Transverse colon (tissue), 4 donors: ENCODE measurements at regions not wholly inside any gene's neighbourhood (a gene's known extent, or its start where the extent isn't known, plus 50 kb on each side); places are given as distances from the start of the nearest gene placed in this dataset.

ENCODE experiments used
- POLR2AphosphoS5 ChIP-seq, 3 donors: sonication (generic); formaldehyde crosslinking; IDR thresholded peaks; one replicate each; pipeline ENCODE4 v1.6.1; 2016; ENCODE audit warnings: antibody characterized with exemption in 3 of 3
- TF ChIP-seq, protein P1 (sequence below), 5 experiments: fragments of 200-600 bp in 3 of 5; fragments of 450-650 bp in 2 of 5; sonication (generic) in 3 of 5; IDR thresholded peaks; 1 replicate in 2 of 5; 2 replicates in 3 of 5; pipeline ENCODE4 v1.5.1; 2016 to 2017; ENCODE audit warnings: antibody characterized with exemption in 5 of 5, inconsistent platforms in 3 of 5, mild to moderate bottlenecking in 2 of 5, moderate library complexity in 1 of 5

DNA sequence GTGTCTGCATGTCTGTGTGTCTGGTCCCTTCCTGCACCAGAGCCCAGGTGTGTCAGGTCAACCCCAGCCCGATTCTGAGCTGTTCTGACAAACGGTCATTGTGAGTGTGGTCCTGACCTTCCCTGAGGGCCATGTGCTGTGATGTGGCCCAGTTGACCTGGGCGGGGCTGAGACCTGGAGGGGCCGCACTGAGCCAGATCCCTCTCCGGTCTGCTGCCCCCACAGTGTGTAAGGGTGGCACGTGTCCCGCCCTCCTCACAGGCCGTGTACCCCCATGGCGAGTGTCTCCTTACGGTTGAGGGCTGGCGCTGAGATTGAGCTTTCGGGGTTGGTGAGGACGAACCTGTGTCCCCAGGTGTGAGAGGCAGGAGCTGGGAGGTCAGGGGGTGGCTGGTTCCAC is 136.5 kb downstream of the MRPL36 start:
- no peak for TF ChIP-seq POLR2AphosphoS5 (IDR thresholded peaks at IDR 0.05)
- TF ChIP-seq, protein P1, sequence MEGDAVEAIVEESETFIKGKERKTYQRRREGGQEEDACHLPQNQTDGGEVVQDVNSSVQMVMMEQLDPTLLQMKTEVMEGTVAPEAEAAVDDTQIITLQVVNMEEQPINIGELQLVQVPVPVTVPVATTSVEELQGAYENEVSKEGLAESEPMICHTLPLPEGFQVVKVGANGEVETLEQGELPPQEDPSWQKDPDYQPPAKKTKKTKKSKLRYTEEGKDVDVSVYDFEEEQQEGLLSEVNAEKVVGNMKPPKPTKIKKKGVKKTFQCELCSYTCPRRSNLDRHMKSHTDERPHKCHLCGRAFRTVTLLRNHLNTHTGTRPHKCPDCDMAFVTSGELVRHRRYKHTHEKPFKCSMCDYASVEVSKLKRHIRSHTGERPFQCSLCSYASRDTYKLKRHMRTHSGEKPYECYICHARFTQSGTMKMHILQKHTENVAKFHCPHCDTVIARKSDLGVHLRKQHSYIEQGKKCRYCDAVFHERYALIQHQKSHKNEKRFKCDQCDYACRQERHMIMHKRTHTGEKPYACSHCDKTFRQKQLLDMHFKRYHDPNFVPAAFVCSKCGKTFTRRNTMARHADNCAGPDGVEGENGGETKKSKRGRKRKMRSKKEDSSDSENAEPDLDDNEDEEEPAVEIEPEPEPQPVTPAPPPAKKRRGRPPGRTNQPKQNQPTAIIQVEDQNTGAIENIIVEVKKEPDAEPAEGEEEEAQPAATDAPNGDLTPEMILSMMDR (IDR thresholded peaks at IDR 0.05): no peak
